ENCODE measurements at regions not wholly inside any gene's neighbourhood (a gene's known extent, or its start where the extent isn't known, plus 50 kb on each side); places are given as distances from the start of the nearest gene placed in this dataset.

DNA sequence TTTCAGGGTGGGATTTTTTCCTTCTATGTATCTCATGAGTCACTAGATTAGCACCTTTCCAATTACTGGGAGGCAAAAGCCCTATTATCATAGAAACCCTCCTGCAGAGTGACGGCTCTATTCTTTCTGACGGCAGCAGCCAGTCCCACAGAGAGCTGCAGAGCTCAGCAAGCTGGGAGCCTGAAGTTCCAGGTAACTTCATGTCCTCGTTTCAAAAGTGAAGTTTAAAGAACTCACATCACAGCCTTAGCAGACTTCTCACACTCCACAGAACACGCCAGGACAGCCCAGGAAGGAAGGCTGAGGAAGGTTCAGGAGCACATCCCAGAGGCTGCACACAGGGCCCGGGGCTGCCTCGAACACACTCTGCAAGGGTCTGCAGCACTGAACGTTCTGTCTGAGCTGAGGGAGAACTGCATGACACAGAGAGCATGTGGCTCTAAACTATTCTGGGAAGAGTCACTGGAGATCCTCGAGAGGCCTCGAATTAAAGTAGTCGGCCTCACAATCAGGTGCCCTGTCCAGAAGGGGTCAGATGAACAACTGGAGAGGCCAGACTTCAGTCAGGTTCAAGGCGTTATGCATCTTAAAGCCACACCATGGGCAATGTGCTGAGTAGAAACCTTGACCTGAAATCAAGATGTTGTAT, 104.2 kb upstream of the DRD2 start:
- TF ChIP-seq POLR2A (IDR thresholded peaks at IDR 0.05), result no peak
- TF ChIP-seq, protein P1, sequence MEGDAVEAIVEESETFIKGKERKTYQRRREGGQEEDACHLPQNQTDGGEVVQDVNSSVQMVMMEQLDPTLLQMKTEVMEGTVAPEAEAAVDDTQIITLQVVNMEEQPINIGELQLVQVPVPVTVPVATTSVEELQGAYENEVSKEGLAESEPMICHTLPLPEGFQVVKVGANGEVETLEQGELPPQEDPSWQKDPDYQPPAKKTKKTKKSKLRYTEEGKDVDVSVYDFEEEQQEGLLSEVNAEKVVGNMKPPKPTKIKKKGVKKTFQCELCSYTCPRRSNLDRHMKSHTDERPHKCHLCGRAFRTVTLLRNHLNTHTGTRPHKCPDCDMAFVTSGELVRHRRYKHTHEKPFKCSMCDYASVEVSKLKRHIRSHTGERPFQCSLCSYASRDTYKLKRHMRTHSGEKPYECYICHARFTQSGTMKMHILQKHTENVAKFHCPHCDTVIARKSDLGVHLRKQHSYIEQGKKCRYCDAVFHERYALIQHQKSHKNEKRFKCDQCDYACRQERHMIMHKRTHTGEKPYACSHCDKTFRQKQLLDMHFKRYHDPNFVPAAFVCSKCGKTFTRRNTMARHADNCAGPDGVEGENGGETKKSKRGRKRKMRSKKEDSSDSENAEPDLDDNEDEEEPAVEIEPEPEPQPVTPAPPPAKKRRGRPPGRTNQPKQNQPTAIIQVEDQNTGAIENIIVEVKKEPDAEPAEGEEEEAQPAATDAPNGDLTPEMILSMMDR (IDR thresholded peaks at IDR 0.05), result no peak
- TF ChIP-seq POLR2AphosphoS5 (IDR thresholded peaks at IDR 0.05), result no peak

Measured in gastroesophageal sphincter (tissue), 3 donors.